RWPE1 (cell line): ENCODE measurements at regions not wholly inside any gene's neighbourhood (a gene's known extent, or its start where the extent isn't known, plus 50 kb on each side); places are given as distances from the start of the nearest gene placed in this dataset.

Source experiments
- CTCF ChIA-PET: fragments of 350-600 bp; sonication (Branson Sonifier 250); formaldehyde crosslinking; extraction: SDS; loops from one replicate; lab custom pipeline; 2021; lab: Yijun Ruan, JAX
- POLR2A ChIA-PET: fragments of 400-600 bp; formaldehyde crosslinking; extraction: SDS; loops from one replicate; lab custom pipeline; 2020; ENCODE audit warnings: antibody characterized with exemption; ENCODE audit not compliant: low non-redundant PET; lab: Yijun Ruan, JAX
- DNase-seq: peaks from one replicate; pipeline ENCODE4 v3.0.0; 2012; ENCODE audit warnings: low spot score
- H3K27ac ChIP-seq: fragments of 450-650 bp; 2 replicates; pipeline ENCODE4 v1.5.1; 2017
- CTCF ChIP-seq: fragments of 450-650 bp; conservative IDR thresholded peaks from 2 replicates; pipeline ENCODE4 v1.5.1; 2017; ENCODE audit warnings: low read depth, mild to moderate bottlenecking

- ChIA-PET CTCF (interaction anchor here (0.6 kb wide), 1 partner anchor 677 kb away, joined by 3 read pairs; no protein-coding TSS in a partner anchor), POLR2A (no interaction called here)
- no peak for DNase-seq
- TF ChIP-seq CTCF: no peak
- no peak overlapping the region for H3K27ac ChIP-seq
These were observed 54.0 kb upstream of the COX10 start for GRCh38 chr17:14015271-14015670.

- no peak overlapping the region for H3K27ac ChIP-seq
- POLR2A ChIA-PET: no interaction called here
- CTCF ChIA-PET: no interaction called here
- DNase-seq: no peak
- no peak for TF ChIP-seq CTCF
These were observed 52.4 kb upstream of the COX10 start for GRCh38 chr17:14016858-14017257.

GRCh38 chr17:14019186-14019956 lies 49.9 kb upstream of the COX10 start:
- H3K27ac ChIP-seq: no peak overlapping the region
- POLR2A ChIA-PET: no interaction called here
- no peak for TF ChIP-seq CTCF

More at GRCh38 chr17:14019186-14019956, 49.9 kb upstream of the COX10 start:
- CTCF ChIA-PET: interaction anchor here (0.6 kb wide), 1 partner anchor 283 kb away, joined by 4 read pairs; no protein-coding TSS in a partner anchor
- peak; percentile 9 for DNase-seq
